ENCODE measurements at regions not wholly inside any gene's neighbourhood (a gene's known extent, or its start where the extent isn't known, plus 50 kb on each side); places are given as distances from the start of the nearest gene placed in this dataset.

DNA sequence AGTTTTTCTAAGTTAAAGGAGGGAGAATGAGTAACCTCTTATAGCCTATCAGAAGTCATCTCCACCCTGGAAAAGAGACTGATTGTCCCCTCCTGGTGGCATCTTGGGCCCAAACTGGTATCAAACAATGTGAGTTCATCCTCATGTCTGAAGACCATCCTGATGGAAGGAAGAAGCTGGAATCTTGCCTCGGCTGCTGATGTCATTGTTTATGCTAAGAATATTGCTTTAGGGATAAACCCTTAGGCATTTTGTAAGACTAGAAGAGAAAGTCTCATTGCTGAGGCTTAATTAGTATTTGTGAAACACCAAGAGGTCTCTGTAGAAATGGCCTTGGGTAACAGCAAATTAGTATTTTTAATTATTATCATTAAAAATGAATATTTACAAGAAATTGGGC lies 65.7 kb upstream of the KCNN2 start:
- DNase-seq: no peak

DNA sequence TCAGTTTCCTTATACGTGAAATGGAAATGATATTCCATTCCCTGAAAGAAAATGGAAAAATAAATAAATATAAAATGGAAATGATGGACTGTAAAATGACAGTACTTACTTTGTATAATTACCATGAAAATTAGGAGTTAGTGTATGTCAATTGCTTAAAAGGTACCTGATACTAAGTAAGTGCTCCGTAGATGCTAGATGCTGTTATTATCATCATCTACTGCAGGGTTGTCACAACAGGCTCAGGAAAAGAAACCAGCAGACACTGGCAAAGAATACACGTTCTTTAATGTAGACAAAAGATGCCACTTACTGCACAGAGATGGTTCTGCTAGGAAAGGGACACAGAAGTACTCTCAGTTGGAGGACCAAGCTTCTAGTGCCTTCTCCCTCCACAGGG lies 64.0 kb upstream of the KCNN2 start:
- no peak for DNase-seq

DNA sequence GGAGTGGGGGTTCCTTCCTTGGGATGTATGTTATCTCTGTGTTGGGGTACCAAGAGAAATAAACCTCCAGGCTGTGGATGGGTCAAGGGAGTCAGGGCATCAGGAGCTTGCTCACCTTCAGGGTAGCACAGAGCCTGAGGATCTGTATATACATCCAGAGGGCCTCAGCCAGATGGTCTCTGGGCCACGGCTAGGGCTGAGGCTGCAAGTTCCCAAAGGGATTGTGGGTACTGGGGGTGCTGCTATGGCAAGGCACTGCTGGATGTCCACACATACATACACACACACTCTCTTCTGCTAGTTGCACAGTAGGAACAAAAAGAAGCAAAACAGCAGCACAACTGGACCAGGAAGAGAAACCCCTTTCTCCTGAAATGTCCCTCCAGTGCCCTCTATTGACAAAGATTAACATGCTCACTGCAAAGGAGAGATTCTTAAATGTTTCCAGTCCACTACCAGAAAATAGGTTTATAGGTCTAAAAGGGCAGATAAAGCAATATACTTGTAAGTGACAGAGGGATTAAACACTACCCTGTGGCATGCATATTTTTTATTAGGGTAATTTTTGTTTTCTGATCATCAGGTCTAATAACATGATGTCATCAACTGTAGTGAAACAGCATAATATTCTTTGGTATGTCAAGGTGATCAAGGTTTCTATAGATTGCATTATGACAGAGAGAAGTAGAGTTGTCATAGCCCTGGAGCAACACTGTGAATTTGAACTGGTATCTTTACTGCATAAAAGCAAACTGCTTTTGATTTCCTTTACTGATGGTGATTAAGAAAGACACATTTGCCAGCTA lies 56.3 kb upstream of the KCNN2 start:
- DNase-seq: no peak

GRCh38 chr5:114308017-114308416 lies 53.9 kb upstream of the KCNN2 start:
- no peak for DNase-seq

DNA sequence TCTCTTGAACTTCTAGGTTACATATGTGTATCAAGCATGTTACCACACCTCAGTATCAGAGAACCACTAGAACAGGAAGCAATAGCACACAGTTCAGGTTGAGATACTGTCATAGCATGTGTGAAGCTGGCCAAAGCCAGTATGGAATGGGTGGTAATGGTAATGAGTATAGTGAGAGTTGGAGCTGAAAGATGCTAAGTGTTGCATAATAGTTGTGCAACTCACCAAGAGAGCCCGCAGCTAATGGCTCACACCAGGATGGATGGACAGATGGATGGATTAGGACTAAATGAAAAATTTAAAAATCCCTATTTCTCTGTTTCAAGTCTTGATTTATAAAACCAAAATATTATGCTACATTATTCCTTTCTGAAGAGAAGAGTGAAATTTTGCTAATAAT lies 53.4 kb upstream of the KCNN2 start:
- DNase-seq: no peak

DNA sequence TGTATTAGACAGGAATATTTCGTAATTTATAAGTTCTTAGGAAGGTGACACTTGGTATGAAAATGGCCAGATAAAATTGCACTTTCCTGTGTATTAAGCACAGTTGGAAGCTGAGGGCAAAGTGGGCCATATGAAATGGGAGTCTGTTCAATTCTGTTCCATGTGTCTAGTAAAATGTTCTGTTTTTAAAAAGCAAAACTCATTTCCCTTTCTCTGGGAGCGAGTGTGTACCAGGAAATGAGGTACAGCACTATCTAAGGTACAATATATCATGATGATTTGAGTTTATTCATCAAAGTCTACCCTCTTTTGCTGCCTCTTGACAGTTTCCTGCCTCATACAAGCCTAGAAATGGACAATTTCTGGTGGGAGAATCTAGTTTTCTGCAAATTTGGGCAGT lies 51.2 kb upstream of the KCNN2 start:
- DNase-seq: no peak

GRCh38 chr5:114311281-114311680 lies 50.6 kb upstream of the KCNN2 start:
- no peak for DNase-seq

- DNase-seq: no peak
Observed at GRCh38 chr5:114311968-114312367, 49.9 kb upstream of the KCNN2 start.
